GM12878 (cell line): ENCODE measurements at regions not wholly inside any gene's neighbourhood (a gene's known extent, or its start where the extent isn't known, plus 50 kb on each side); places are given as distances from the start of the nearest gene placed in this dataset.

Experiments used
- ATAC-seq: fragments of 200-7000 bp; cut with Tn5 transposase; 3 replicates; pipeline ENCODE4 v1.9.1; 2020; ENCODE audit warnings: mild to moderate bottlenecking, moderate library complexity
- BruUV-seq: library from RNA; stranded (reverse); fragments of 400-500 nt; replicated peaks from 2 replicates; lab custom pipeline; 2021; lab: Mats Ljungman, UMichigan
- CTCF ChIA-PET: fragments of 300-600 bp; sonication (Branson Sonifier 250); formaldehyde crosslinking; extraction: SDS; loops from one replicate; lab custom pipeline; 2021; ENCODE audit warnings: inconsistent platforms; lab: Yijun Ruan, JAX
- POLR2A ChIA-PET: fragments of 350-600 bp; formaldehyde crosslinking; extraction: SDS; loops from one replicate; lab custom pipeline; 2021; ENCODE audit warnings: inconsistent platforms; lab: Charles Lee
- RAD21 ChIA-PET: fragments of 300-600 bp; sonication (Branson Sonifier 250); formaldehyde crosslinking; loops from one replicate; lab custom pipeline; 2023; ENCODE audit warnings: antibody characterized with exemption; ENCODE audit not compliant: unreplicated experiment; lab: Charles Lee
- SMC1A ChIA-PET: fragments of 300-600 bp; sonication (Branson Sonifier 250); formaldehyde crosslinking; loops from one replicate; lab custom pipeline; 2023; ENCODE audit not compliant: unreplicated experiment, uncharacterized antibody; lab: Charles Lee
- DNase-seq: peaks from one replicate; pipeline ENCODE4 v3.0.0-alpha.2; 2011; ENCODE audit warnings: low read depth, low spot score
- FAIRE-seq: peaks from 3 replicates; lab custom pipeline; 2011; peaks lifted over from hg19 to GRCh38; lab: Jason Lieb, UNC
- H2AFZ ChIP-seq: 2 replicates; pipeline ENCODE4 v1.6.0; 2011; ENCODE audit warnings: low read depth, low read length, control low read depth; ENCODE audit not compliant: control insufficient read depth
- H3K27ac ChIP-seq: 2 replicates; pipeline ENCODE4 v1.5.1; 2011; ENCODE audit warnings: control low read depth; ENCODE audit not compliant: control insufficient read depth, insufficient read depth
- H3K27me3 ChIP-seq, 2 experiments: replicated peaks in 1 of 2; 2 replicates each; pipeline versions ENCODE4 v1.6.0 to v1.6.1; 2011; ENCODE audit warnings: low read length in 1 of 2; ENCODE audit not compliant: control insufficient read depth in 2 of 2, insufficient read depth in 2 of 2
- H3K36me3 ChIP-seq, 2 experiments: 2 replicates each; pipeline ENCODE4 v1.5.1; 2011; ENCODE audit warnings: low read length in 1 of 2; ENCODE audit not compliant: control insufficient read depth in 2 of 2, insufficient read depth in 2 of 2
- H3K4me1 ChIP-seq: 2 replicates; pipeline ENCODE4 v1.6.1; 2011; ENCODE audit warnings: mild to moderate bottlenecking, low read length, moderate library complexity, mixed read lengths; ENCODE audit not compliant: control insufficient read depth, insufficient read depth
- H3K4me2 ChIP-seq: 2 replicates; pipeline ENCODE4 v1.6.0; 2011; ENCODE audit warnings: control low read depth; ENCODE audit not compliant: control insufficient read depth, insufficient read depth
- H3K4me3 ChIP-seq: fragments of 200-600 bp; sonication (generic); 2 replicates; pipeline ENCODE4 v1.5.1; 2016
- H3K79me2 ChIP-seq: 2 replicates; pipeline ENCODE4 v1.6.0; 2011; ENCODE audit warnings: low read length; ENCODE audit not compliant: control insufficient read depth, insufficient read depth
- H3K9ac ChIP-seq: 2 replicates; pipeline ENCODE4 v1.8.0; 2011; ENCODE audit warnings: low read length, control low read depth, mixed read lengths; ENCODE audit not compliant: control insufficient read depth, insufficient read depth
- H3K9me3 ChIP-seq: replicated peaks from 3 replicates; pipeline ENCODE4 v1.5.1; 2011; ENCODE audit warnings: mild to moderate bottlenecking, low read length; ENCODE audit not compliant: control insufficient read depth, insufficient read depth
- H4K20me1 ChIP-seq: 2 replicates; pipeline ENCODE4 v1.6.0; 2011; ENCODE audit not compliant: control insufficient read depth, insufficient read depth
- FOS ChIP-seq: IDR thresholded peaks from 3 replicates; pipeline ENCODE4 v1.6.1; 2011; ENCODE audit warnings: borderline replicate concordance; ENCODE audit not compliant: insufficient read length; ENCODE audit errors: extremely low read depth
- HDAC6 ChIP-seq: fragments of 200-600 bp; sonication (generic); IDR thresholded peaks from one replicate; pipeline ENCODE4 v1.8.0; 2017; ENCODE audit warnings: antibody characterized with exemption; ENCODE audit not compliant: unreplicated experiment
- IKZF1 ChIP-seq: fragments of 450-650 bp; conservative IDR thresholded peaks from 2 replicates; pipeline ENCODE4 v1.6.1; 2017; ENCODE audit warnings: antibody characterized with exemption, mild to moderate bottlenecking
- IKZF2 ChIP-seq, 2 experiments: fragments of 450-650 bp; IDR thresholded peaks; 2 replicates each; pipeline ENCODE4 v1.6.1; 2017; ENCODE audit warnings: mild to moderate bottlenecking in 2 of 2, moderate library complexity in 2 of 2
- JUNB ChIP-seq: IDR thresholded peaks from 2 replicates; pipeline ENCODE4 v1.6.1; 2016; ENCODE audit warnings: antibody characterized with exemption, mild to moderate bottlenecking
- MTA2 ChIP-seq: fragments of 450-650 bp; IDR thresholded peaks from 2 replicates; pipeline ENCODE4 v1.6.1; 2016; ENCODE audit warnings: low read depth, mild to moderate bottlenecking, moderate library complexity
- MYC ChIP-seq: IDR thresholded peaks from 2 replicates; pipeline ENCODE4 v1.6.1; 2011; ENCODE audit warnings: mild to moderate bottlenecking, low read length, moderate library complexity, inconsistent platforms; ENCODE audit not compliant: insufficient read depth, insufficient replicate concordance, insufficient read length, severe bottlenecking
- NFIC ChIP-seq: IDR thresholded peaks from 2 replicates; pipeline ENCODE4 v1.6.1; 2012; ENCODE audit warnings: low read depth, mild to moderate bottlenecking, inconsistent platforms, low read length, moderate library complexity
- PAX5 ChIP-seq: IDR thresholded peaks from 2 replicates; pipeline ENCODE4 v1.6.1; 2011; ENCODE audit warnings: low read depth, low read length, borderline replicate concordance
- RCOR1 ChIP-seq: conservative IDR thresholded peaks from 2 replicates; pipeline ENCODE4 v1.6.1; 2012; ENCODE audit warnings: low read depth, low read length, improper control_type of control experiment
- SMAD1 ChIP-seq: fragments of 450-650 bp; IDR thresholded peaks from 2 replicates; pipeline ENCODE4 v1.6.1; 2018; ENCODE audit warnings: mild to moderate bottlenecking, low read depth; ENCODE audit not compliant: partially characterized antibody
- YY1 ChIP-seq: IDR thresholded peaks from 2 replicates; pipeline ENCODE4 v1.6.1; 2011; ENCODE audit warnings: low read depth, mild to moderate bottlenecking, low read length
- WGBS: methylation state at CpG from one replicate; pipeline ENCODE4 v1.1.6; 2016; ENCODE audit warnings: low lambda C conversion rate; ENCODE audit not compliant: insufficient replicate concordance, insufficient coverage; ENCODE audit errors: missing lambda C conversion rate; 5-methylcytosine and 5-hydroxymethylcytosine counted together
- in situ Hi-C: fragments of 300-500 bp; cut with MboI; formaldehyde crosslinking; loops from 9 replicates; pipeline ENCODE4 v1.14.3; 2018; ENCODE audit warnings: mixed read lengths
- intact Hi-C: fragments of 100-400 bp; cut with micrococcal nuclease; formaldehyde crosslinking; loops from one replicate; pipeline ENCODE4 v1.14.2; 2022; ENCODE audit not compliant: unreplicated experiment
- TF ChIP-seq, protein P1 (sequence below): IDR thresholded peaks from 2 replicates; pipeline ENCODE4 v1.6.1; 2011; ENCODE audit warnings: low read depth, mild to moderate bottlenecking, low read length, moderate library complexity, borderline replicate concordance; ENCODE audit errors: extremely low read depth
- TF ChIP-seq, protein P2 (sequence below): fragments of 450-650 bp; IDR thresholded peaks from 2 replicates; pipeline ENCODE4 v1.6.1; 2018; ENCODE audit warnings: borderline replicate concordance, mild to moderate bottlenecking; ENCODE audit not compliant: partially characterized antibody

DNA sequence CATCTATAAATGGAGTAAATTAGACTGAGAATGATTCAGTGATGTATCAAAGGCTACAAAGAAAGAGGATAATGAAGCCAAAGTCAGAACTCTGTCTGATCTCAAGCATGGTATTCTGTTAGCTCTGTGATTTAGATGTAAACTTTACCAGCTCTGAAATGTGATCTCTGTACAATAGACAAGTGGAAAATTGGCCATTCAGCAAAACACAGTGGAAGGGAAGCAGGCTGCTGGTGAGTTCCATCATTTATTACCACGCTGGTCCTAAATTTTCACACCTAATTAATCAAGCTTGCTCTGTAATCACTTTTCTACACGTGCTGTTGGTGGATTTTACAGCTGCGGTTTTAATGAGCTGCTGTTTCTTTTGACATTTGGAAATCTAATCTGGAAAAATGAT, 145.1 kb upstream of the OPCML start:
- Histone ChIP-seq H3K36me3 (no peaks in the 10 kb centered on the region), H3K79me2 (no peaks in the 10 kb centered on the region), H3K27ac (no peak overlapping the region), H3K9ac (no peak overlapping the region), H3K9me3 (no peaks in the 10 kb centered on the region), H3K27me3 (peaks cover 0 to 2% of the 10 kb centered on the region in 2 experiments; a peak in 2 of 4 replicates), H4K20me1 (no peaks in the 10 kb centered on the region), H3K4me2 (no peak overlapping the region), H3K4me1 (no peaks in the 10 kb centered on the region), H2AFZ (no peak overlapping the region), H3K4me3 (no peak overlapping the region)
- ChIA-PET CTCF (interaction anchor here (0.9 kb wide), 1 partner anchor 14 kb away, joined by 3 read pairs; no protein-coding TSS in a partner anchor), SMC1A (interaction anchor here (1.2 kb wide), 1 partner anchor 160 kb away, joined by 3 read pairs; no protein-coding TSS in a partner anchor), POLR2A (no interaction called here), RAD21 (no interaction called here)
- WGBS, result 14% methylated on average over 3 of the region's 3 CpGs
- intact Hi-C loops, result no loop called here
- FAIRE-seq (no peak), ATAC-seq (no peak), DNase-seq (no peak)
- in situ Hi-C loops, result no loop called here
- TF ChIP-seq, protein P1, sequence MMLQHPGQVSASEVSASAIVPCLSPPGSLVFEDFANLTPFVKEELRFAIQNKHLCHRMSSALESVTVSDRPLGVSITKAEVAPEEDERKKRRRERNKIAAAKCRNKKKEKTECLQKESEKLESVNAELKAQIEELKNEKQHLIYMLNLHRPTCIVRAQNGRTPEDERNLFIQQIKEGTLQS, result no peak
- TF ChIP-seq PAX5 (no peak), HDAC6 (no peak), FOS (no peak), MTA2 (no peak), RCOR1 (no peak), IKZF1 (no peak), IKZF2 (IDR thresholded peaks at IDR 0.05) (no peak), SMAD1 (no peak), JUNB (no peak), NFIC (no peak), YY1 (no peak), MYC (no peak)
- TF ChIP-seq, protein P2, sequence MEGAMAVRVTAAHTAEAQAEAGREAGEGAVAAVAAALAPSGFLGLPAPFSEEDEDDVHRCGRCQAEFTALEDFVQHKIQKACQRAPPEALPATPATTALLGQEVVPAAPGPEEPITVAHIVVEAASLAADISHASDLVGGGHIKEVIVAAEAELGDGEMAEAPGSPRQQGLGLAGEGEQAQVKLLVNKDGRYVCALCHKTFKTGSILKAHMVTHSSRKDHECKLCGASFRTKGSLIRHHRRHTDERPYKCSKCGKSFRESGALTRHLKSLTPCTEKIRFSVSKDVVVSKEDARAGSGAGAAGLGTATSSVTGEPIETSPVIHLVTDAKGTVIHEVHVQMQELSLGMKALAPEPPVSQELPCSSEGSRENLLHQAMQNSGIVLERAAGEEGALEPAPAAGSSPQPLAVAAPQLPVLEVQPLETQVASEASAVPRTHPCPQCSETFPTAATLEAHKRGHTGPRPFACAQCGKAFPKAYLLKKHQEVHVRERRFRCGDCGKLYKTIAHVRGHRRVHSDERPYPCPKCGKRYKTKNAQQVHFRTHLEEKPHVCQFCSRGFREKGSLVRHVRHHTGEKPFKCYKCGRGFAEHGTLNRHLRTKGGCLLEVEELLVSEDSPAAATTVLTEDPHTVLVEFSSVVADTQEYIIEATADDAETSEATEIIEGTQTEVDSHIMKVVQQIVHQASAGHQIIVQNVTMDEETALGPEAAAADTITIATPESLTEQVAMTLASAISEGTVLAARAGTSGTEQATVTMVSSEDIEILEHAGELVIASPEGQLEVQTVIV, result no peak
- BruUV-seq, result no TSS peak
